ENCODE measurements at regions not wholly inside any gene's neighbourhood (a gene's known extent, or its start where the extent isn't known, plus 50 kb on each side); places are given as distances from the start of the nearest gene placed in this dataset.
"Not testable (repeated sequence)": the region's sequence is repeated elsewhere in the genome, so short reads cannot be mapped to it uniquely, and the experiment has no call there.

GRCh38 chr2:180291552-180292421 is 284.7 kb upstream of the CWC22 start:
- DNase-seq (ENCODE audit: low spot score) = no peak

DNA sequence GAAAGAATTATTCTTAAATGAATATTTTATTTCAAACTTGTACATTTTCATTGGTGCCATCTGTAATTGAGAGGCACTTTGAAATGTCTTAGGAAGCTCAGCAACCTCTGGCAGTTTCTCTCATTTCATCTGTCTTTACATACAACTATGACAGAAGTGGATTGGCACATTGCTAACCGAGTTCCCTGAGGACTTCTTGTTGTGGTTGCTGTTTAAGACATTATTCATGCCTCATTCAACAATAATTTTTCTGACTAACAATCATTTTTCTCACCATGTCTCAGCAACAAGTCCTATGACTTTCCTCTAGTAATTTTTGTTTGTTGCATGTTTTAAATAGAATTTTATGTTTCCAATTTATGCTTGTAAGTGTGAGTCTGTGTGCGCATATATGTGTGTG is 284.0 kb upstream of the CWC22 start:
- DNase-seq (ENCODE audit: low spot score) = no peak

GRCh38 chr2:180289627-180290026 is 282.5 kb upstream of the CWC22 start:
- no peak for DNase-seq (ENCODE audit: low spot score)

DNA sequence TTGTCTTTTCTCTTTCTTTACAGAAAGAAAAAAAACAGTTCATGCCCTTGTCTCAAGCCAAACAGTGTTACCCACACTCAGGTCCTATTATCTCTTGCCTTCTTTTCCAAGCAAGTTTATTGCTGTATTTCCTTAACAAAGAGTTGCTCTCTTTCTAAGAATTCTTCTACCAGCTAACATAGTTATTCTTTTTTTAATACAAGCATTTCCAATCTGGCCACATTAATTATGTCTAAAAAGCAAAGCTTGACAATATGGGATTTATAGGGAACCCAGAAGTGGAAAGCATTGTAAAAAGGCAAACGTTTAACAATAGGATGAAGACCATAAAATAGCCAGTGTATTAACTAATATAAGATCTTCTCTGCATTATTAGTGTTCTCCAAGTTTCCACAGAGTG is 272.5 kb upstream of the CWC22 start:
- DNase-seq (ENCODE audit: low spot score) = no peak

DNA sequence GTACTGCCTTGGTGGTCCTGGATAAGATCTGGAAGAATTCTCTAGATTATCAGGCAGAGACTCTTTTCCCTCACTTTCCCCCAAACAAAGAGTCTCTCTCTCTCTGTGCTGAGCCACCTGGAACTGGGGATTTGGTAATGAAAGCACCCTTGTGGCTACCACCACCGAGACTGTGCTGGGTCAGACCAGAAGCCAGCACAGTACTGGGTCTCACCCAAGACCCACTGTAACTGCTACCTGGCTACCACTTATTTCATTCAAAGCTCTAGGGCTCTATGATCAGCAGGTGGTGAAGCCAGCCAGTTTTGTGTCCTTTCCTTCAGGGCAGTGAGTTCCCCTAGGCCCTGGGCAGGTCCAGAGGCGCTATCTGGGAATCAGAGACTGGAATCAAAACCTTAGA is 269.6 kb upstream of the CWC22 start:
- no peak for DNase-seq (ENCODE audit: low spot score)

DNA sequence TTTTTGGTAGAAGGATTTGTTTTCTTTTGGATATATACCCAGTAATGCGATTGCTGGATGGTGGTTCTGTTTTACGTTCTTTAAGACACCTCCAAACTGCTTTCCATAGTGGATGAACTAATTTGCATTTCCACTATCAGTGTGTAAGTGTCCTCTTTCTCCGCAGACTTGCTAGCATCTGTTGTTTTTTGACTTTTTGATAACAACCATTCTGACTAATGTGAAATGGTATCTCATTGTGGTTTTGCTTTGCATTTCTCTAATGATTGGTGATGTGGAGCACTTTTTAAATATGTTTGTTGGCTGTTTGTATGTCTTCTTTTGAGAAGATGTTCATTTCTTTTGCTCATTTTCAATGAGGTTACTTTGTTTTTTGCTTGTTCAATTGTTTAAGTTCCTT is 260.9 kb upstream of the CWC22 start:
- no peak for DNase-seq (ENCODE audit: low spot score)

- DNase-seq (ENCODE audit: low spot score) = no peak
These were observed 254.9 kb upstream of the CWC22 start for GRCh38 chr2:180261976-180262375.

DNA sequence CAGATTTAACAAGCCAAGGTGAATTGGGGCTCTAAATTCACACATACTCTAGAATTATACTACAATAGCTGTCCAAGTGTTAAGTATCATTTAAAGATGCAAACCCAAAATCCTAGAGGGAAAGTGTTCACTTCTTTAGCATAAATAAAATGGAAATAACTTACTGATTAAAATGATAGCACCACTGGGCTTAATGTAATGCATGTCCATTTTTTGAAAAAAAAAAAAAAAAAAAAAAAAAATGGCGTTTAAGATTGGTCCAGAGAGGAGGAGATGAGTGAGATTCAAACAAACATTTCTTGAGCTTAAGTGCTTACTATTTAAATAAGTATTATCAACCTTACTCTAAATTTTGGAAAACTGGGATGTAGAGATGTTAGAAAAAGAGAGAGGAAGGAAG is 251.5 kb upstream of the CWC22 start:
- no peak for DNase-seq (ENCODE audit: low spot score)

GRCh38 chr2:180258041-180258537 is 251.0 kb upstream of the CWC22 start:
- DNase-seq (ENCODE audit: low spot score) = no peak

GRCh38 chr2:180257247-180257646 is 250.2 kb upstream of the CWC22 start:
- no peak for DNase-seq (ENCODE audit: low spot score)

DNA sequence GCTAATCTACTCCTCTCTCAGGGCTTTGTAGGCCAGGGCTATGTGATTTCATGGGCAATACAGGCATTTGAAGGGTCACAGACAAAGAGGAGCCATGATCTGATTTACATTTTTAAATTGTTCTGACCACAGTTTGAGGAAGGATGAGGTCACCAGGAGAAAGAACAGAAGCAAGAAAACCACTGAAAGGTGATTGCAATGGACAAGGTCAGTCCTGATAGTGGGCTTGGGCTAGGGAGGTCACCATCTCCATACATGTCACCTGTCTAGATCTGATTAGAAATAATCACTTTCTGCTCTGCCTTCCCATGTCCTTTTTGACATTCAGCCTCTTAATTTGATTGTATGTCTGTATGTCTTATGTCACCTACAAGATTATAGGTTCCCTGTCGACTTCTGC is 248.9 kb upstream of the CWC22 start:
- no peak for DNase-seq (ENCODE audit: low spot score)

GRCh38 chr2:180254872-180255271 is 247.8 kb upstream of the CWC22 start:
- DNase-seq (ENCODE audit: low spot score) = no peak

GRCh38 chr2:180247658-180248057 is 240.6 kb upstream of the CWC22 start:
- DNase-seq (ENCODE audit: low spot score) = no peak

- no peak for DNase-seq (ENCODE audit: low spot score)
These were observed 239.2 kb upstream of the CWC22 start for GRCh38 chr2:180246268-180246667.

DNA sequence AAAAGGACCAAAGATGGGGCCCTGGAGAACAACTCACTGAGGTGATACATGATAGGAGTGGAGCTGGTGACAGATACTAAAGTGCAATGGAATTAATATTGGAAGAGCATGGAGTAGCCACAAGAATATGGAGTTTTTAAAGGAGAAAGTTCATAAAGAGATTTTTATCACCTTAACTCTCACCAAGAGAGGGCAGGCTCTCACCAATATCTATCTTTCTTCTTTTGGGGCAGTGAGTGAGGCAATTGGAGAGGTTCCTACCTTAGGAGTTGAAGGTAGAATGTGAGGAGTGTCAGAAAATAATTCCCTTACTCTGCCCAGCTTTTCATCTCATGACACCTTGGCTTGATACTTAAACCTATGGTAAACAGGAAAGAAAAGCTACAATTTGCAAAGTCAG is 233.7 kb upstream of the CWC22 start:
- DNase-seq (ENCODE audit: low spot score) = no peak

- no peak for DNase-seq (ENCODE audit: low spot score)
These were observed 231.6 kb upstream of the CWC22 start for GRCh38 chr2:180238729-180239128.

DNA sequence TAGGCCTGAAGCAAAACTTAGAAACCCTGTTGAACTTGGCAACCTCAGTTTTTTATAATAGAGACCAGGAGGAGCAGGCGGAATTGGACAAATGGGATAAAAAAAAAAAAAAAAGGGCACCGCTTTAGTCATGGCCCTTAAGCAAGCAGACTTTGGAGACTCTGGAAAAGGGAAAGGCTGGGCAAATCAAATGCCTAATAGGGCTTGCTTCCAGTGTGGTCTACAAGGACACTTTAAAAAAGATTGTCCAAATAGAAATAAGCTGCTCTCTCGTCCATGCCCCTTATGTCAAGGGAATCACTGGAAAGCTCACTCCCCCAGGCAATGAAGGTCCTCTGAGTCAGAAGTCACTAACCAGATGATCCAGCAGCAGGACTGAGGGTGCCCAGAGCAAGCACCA is 229.0 kb upstream of the CWC22 start:
- not testable (repeated sequence) for DNase-seq (ENCODE audit: low spot score)

GRCh38 chr2:180235506-180235905 is 228.4 kb upstream of the CWC22 start:
- DNase-seq (ENCODE audit: low spot score) = not testable (repeated sequence)

- DNase-seq (ENCODE audit: low spot score) = not testable (repeated sequence)
These were observed 227.9 kb upstream of the CWC22 start for GRCh38 chr2:180234991-180235390.

GRCh38 chr2:180231015-180231414 is 223.9 kb upstream of the CWC22 start:
- no peak for DNase-seq (ENCODE audit: low spot score)

- DNase-seq (ENCODE audit: low spot score) = no peak
These were observed 220.4 kb upstream of the CWC22 start for GRCh38 chr2:180227461-180227860.

GRCh38 chr2:180225118-180225517 is 218.0 kb upstream of the CWC22 start:
- no peak for DNase-seq (ENCODE audit: low spot score)

DNA sequence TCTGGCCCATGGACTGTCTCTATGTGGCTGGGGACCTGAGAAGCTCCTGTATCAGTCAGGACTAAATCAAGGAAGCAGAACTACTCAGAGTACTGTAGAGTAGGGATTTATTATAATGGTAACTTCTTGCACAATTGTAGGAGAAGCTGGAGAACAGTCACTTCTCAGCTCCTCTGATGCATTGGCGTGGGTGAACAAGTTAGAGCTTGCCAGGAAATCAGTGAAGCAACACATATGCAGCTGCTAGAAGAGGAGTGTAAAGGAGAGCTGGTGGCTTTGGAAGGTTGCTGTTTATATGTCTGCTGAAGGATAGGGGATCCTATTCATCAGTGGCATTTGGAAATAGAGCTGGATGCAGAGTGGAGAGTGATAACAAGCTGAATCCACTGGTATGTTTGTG is 215.5 kb upstream of the CWC22 start:
- DNase-seq (ENCODE audit: low spot score) = no peak

- no peak for DNase-seq (ENCODE audit: low spot score)
These were observed 212.4 kb upstream of the CWC22 start for GRCh38 chr2:180219491-180219890.

Measured in SW480 (cell line).